Dendritic cell treated with granulocyte-macrophage colony-stimulating factor and Interleukin-4, amounts not matched to agents 40 ng/mL and 50 ng/mL, for 4 days (primary cell): ENCODE measurements at regions not wholly inside any gene's neighbourhood (a gene's known extent, or its start where the extent isn't known, plus 50 kb on each side); places are given as distances from the start of the nearest gene placed in this dataset.

ENCODE experiments used
- H3K27ac Mint-ChIP-seq: one replicate; pipeline ENCODE4 v1.8.0; 2022; ENCODE audit warnings: mild to moderate bottlenecking, mixed read lengths
- H3K27me3 Mint-ChIP-seq: one replicate; pipeline ENCODE4 v1.8.0; 2022; ENCODE audit warnings: mild to moderate bottlenecking, mixed read lengths
- H3K36me3 Mint-ChIP-seq: one replicate; pipeline ENCODE4 v1.8.0; 2022; ENCODE audit warnings: low read depth, mixed read lengths
- H3K4me1 Mint-ChIP-seq: one replicate; pipeline ENCODE4 v1.8.0; 2022; ENCODE audit warnings: low read depth, mixed read lengths
- H3K4me3 Mint-ChIP-seq: one replicate; pipeline ENCODE4 v1.8.0; 2022; ENCODE audit warnings: mild to moderate bottlenecking, moderate library complexity, mixed read lengths
- H3K9me3 Mint-ChIP-seq: one replicate; pipeline ENCODE4 v1.8.0; 2022; ENCODE audit warnings: mixed read lengths
- intact Hi-C: fragments of 100-400 bp; cut with micrococcal nuclease; formaldehyde crosslinking; loops from one replicate; pipeline ENCODE4 v1.15.0; 2022

- intact Hi-C loops = no loop called here
- H3K9me3 Mint-ChIP-seq = no peaks in the 10 kb centered on the region
- no peak overlapping the region for H3K4me3 Mint-ChIP-seq
Observed at GRCh38 chr10:91705948-91706670, 73.2 kb upstream of the PPP1R3C start.

GRCh38 chr10:91702620-91703019, 69.7 kb upstream of the PPP1R3C start:
- Mint-ChIP-seq H3K36me3 (no peaks in the 10 kb centered on the region), H3K27ac (no peak overlapping the region), H3K4me3 (no peak overlapping the region), H3K4me1 (no peaks in the 10 kb centered on the region), H3K27me3 (peaks cover 6% of the 10 kb centered on the region), H3K9me3 (no peaks in the 10 kb centered on the region)
- intact Hi-C loops = no loop called here

More at GRCh38 chr10:91705948-91706670, 73.2 kb upstream of the PPP1R3C start:
- H3K4me1 Mint-ChIP-seq = no peaks in the 10 kb centered on the region
- H3K27me3 Mint-ChIP-seq = peaks cover 4% of the 10 kb centered on the region
- no peak overlapping the region for H3K27ac Mint-ChIP-seq
- no peaks in the 10 kb centered on the region for H3K36me3 Mint-ChIP-seq

- Mint-ChIP-seq H3K27me3 (peaks cover 3% of the 10 kb centered on the region), H3K36me3 (no peaks in the 10 kb centered on the region)
- intact Hi-C loops = no loop called here
Observed at GRCh38 chr10:91700788-91701444, 68.0 kb upstream of the PPP1R3C start.

GRCh38 chr10:91700273-91700672, 67.4 kb upstream of the PPP1R3C start:
- intact Hi-C loops = no loop called here
- Mint-ChIP-seq H3K4me3 (no peak overlapping the region), H3K9me3 (no peaks in the 10 kb centered on the region), H3K4me1 (no peaks in the 10 kb centered on the region), H3K27ac (no peak overlapping the region), H3K36me3 (no peaks in the 10 kb centered on the region), H3K27me3 (peaks cover 3% of the 10 kb centered on the region)

More at GRCh38 chr10:91700788-91701444, 68.0 kb upstream of the PPP1R3C start:
- no peak overlapping the region for H3K27ac Mint-ChIP-seq
- no peaks in the 10 kb centered on the region for H3K4me1 Mint-ChIP-seq
- H3K9me3 Mint-ChIP-seq = no peaks in the 10 kb centered on the region
- H3K4me3 Mint-ChIP-seq = no peak overlapping the region

GRCh38 chr10:91698258-91698657, 65.4 kb upstream of the PPP1R3C start:
- Mint-ChIP-seq H3K36me3 (no peaks in the 10 kb centered on the region), H3K9me3 (no peaks in the 10 kb centered on the region), H3K4me3 (no peak overlapping the region), H3K27me3 (peaks cover 3% of the 10 kb centered on the region), H3K27ac (no peak overlapping the region), H3K4me1 (no peaks in the 10 kb centered on the region)
- intact Hi-C loops = no loop called here

GRCh38 chr10:91694170-91694794, 61.4 kb upstream of the PPP1R3C start:
- H3K4me1 Mint-ChIP-seq = no peaks in the 10 kb centered on the region
- no peaks in the 10 kb centered on the region for H3K9me3 Mint-ChIP-seq
- H3K36me3 Mint-ChIP-seq = no peaks in the 10 kb centered on the region
- no peaks in the 10 kb centered on the region for H3K27me3 Mint-ChIP-seq
- intact Hi-C loops = loop anchor here (5.0 kb wide), 2 partner anchors 197 to 397 kb away; no protein-coding TSS in a partner anchor
- no peak overlapping the region for H3K27ac Mint-ChIP-seq
- no peak overlapping the region for H3K4me3 Mint-ChIP-seq

GRCh38 chr10:91691981-91692380, 59.1 kb upstream of the PPP1R3C start:
- intact Hi-C loops = loop anchor here (2.0 to 5.0 kb wide), 3 partner anchors 195 to 395 kb away; no protein-coding TSS in a partner anchor
- Mint-ChIP-seq H3K27me3 (no peaks in the 10 kb centered on the region), H3K4me1 (no peaks in the 10 kb centered on the region), H3K9me3 (no peaks in the 10 kb centered on the region), H3K4me3 (no peak overlapping the region), H3K27ac (no peak overlapping the region), H3K36me3 (no peaks in the 10 kb centered on the region)

- Mint-ChIP-seq H3K27me3 (peaks cover 2% of the 10 kb centered on the region), H3K27ac (no peak overlapping the region), H3K4me1 (no peaks in the 10 kb centered on the region), H3K9me3 (no peaks in the 10 kb centered on the region), H3K36me3 (no peaks in the 10 kb centered on the region), H3K4me3 (no peak overlapping the region)
- intact Hi-C loops = loop anchor here (5.0 kb wide), 2 partner anchors 194 to 394 kb away; no protein-coding TSS in a partner anchor
Observed at GRCh38 chr10:91690996-91691676, 58.3 kb upstream of the PPP1R3C start.

GRCh38 chr10:91690412-91690811, 57.5 kb upstream of the PPP1R3C start:
- Mint-ChIP-seq H3K27me3 (peaks cover 3% of the 10 kb centered on the region), H3K4me3 (no peak overlapping the region), H3K27ac (no peak overlapping the region), H3K36me3 (no peaks in the 10 kb centered on the region), H3K4me1 (no peaks in the 10 kb centered on the region), H3K9me3 (no peaks in the 10 kb centered on the region)
- intact Hi-C loops = loop anchor here (5.0 kb wide), 2 partner anchors 193 to 393 kb away; no protein-coding TSS in a partner anchor

- Mint-ChIP-seq H3K9me3 (no peaks in the 10 kb centered on the region), H3K4me3 (no peak overlapping the region), H3K4me1 (no peaks in the 10 kb centered on the region), H3K36me3 (no peaks in the 10 kb centered on the region), H3K27ac (no peak overlapping the region), H3K27me3 (peaks cover 3% of the 10 kb centered on the region)
- intact Hi-C loops = loop anchor here (5.0 kb wide), 2 partner anchors 192 to 392 kb away; no protein-coding TSS in a partner anchor
Observed at GRCh38 chr10:91689731-91690168, 56.9 kb upstream of the PPP1R3C start.

GRCh38 chr10:91684841-91685240, 52.0 kb upstream of the PPP1R3C start:
- no peaks in the 10 kb centered on the region for H3K4me1 Mint-ChIP-seq
- H3K27me3 Mint-ChIP-seq = peaks cover 3% of the 10 kb centered on the region
- intact Hi-C loops = no loop called here
- no peaks in the 10 kb centered on the region for H3K9me3 Mint-ChIP-seq
- H3K36me3 Mint-ChIP-seq = no peaks in the 10 kb centered on the region
- H3K27ac Mint-ChIP-seq = no peak overlapping the region
- H3K4me3 Mint-ChIP-seq = no peak overlapping the region

- no peaks in the 10 kb centered on the region for H3K9me3 Mint-ChIP-seq
- peaks cover 3% of the 10 kb centered on the region for H3K27me3 Mint-ChIP-seq
- no peak overlapping the region for H3K4me3 Mint-ChIP-seq
- intact Hi-C loops = no loop called here
- no peak overlapping the region for H3K27ac Mint-ChIP-seq
- no peaks in the 10 kb centered on the region for H3K4me1 Mint-ChIP-seq
- no peaks in the 10 kb centered on the region for H3K36me3 Mint-ChIP-seq
Observed at GRCh38 chr10:91683975-91684374, 51.1 kb upstream of the PPP1R3C start.

- H3K27me3 Mint-ChIP-seq = peaks cover 3% of the 10 kb centered on the region
- no peaks in the 10 kb centered on the region for H3K4me1 Mint-ChIP-seq
- H3K36me3 Mint-ChIP-seq = no peaks in the 10 kb centered on the region
- intact Hi-C loops = no loop called here
- H3K4me3 Mint-ChIP-seq = no peak overlapping the region
- no peak overlapping the region for H3K27ac Mint-ChIP-seq
- H3K9me3 Mint-ChIP-seq = no peaks in the 10 kb centered on the region
Observed at GRCh38 chr10:91682912-91683311, 50.0 kb upstream of the PPP1R3C start.
